NB4 (cell line): ENCODE measurements at regions not wholly inside any gene's neighbourhood (a gene's known extent, or its start where the extent isn't known, plus 50 kb on each side); places are given as distances from the start of the nearest gene placed in this dataset.

Source experiments
- DNase-seq: peaks from one replicate; pipeline ENCODE4 v3.0.0; 2010; ENCODE audit warnings: low read depth
- H3K4me3 ChIP-seq: one replicate; pipeline ENCODE4 v1.5.1; 2011; ENCODE audit warnings: mild to moderate bottlenecking, low read depth, low read length, moderate library complexity
- CTCF ChIP-seq: IDR thresholded peaks from one replicate; pipeline ENCODE4 v1.5.1; 2012; ENCODE audit warnings: low read depth, low read length
- MAX ChIP-seq: IDR thresholded peaks from 2 replicates; pipeline ENCODE4 v1.6.1; 2011; ENCODE audit warnings: low read depth, low read length
- MYC ChIP-seq: IDR thresholded peaks from 2 replicates; pipeline ENCODE4 v1.6.1; 2011; ENCODE audit warnings: low read depth, low read length
- POLR2A ChIP-seq: IDR thresholded peaks from 2 replicates; pipeline ENCODE4 v1.6.1; 2011; ENCODE audit warnings: mild to moderate bottlenecking; ENCODE audit not compliant: insufficient read length; ENCODE audit errors: extremely low read depth

GRCh38 chr6:157741321-157741947, 81.6 kb upstream of the SNX9 start:
- DNase-seq: no peak
- no peak overlapping the region for H3K4me3 ChIP-seq
- no peak for TF ChIP-seq CTCF
- no peak for TF ChIP-seq MYC
- TF ChIP-seq MAX: no peak
- no peak for TF ChIP-seq POLR2A

- no peak overlapping the region for H3K4me3 ChIP-seq
- no peak for TF ChIP-seq MYC
- no peak for TF ChIP-seq MAX
- TF ChIP-seq CTCF: no peak
- no peak for DNase-seq
Observed at GRCh38 chr6:157741948-157742556, 81.0 kb upstream of the SNX9 start.

- TF ChIP-seq CTCF: no peak
- TF ChIP-seq MYC: no peak
- TF ChIP-seq POLR2A: no peak
- TF ChIP-seq MAX: no peak
- H3K4me3 ChIP-seq: no peak overlapping the region
- DNase-seq: no peak
Observed at GRCh38 chr6:157744102-157744601, 78.9 kb upstream of the SNX9 start.

GRCh38 chr6:157746897-157747296, 76.1 kb upstream of the SNX9 start:
- H3K4me3 ChIP-seq: no peak overlapping the region
- TF ChIP-seq MAX (no peak), POLR2A (no peak), CTCF (no peak), MYC (no peak)
- DNase-seq: no peak

GRCh38 chr6:157747370-157747769, 75.7 kb upstream of the SNX9 start:
- TF ChIP-seq MAX (no peak), POLR2A (no peak), CTCF (no peak), MYC (no peak)
- H3K4me3 ChIP-seq: no peak overlapping the region
- DNase-seq: no peak
